ENCODE measurements at regions not wholly inside any gene's neighbourhood (a gene's known extent, or its start where the extent isn't known, plus 50 kb on each side); places are given as distances from the start of the nearest gene placed in this dataset.

- FAIRE-seq (no peak), DNase-seq (no peak), ATAC-seq (peak in 1 of 4 donors; percentile 20)
- no peak overlapping the region for H3K27ac ChIP-seq
- no peak overlapping the region for H3K4me3 ChIP-seq
- H3K27me3 ChIP-seq = peaks cover 0 to 9% (median 0%) of the 10 kb centered on the region in 4 donors
- intact Hi-C loops (cut with DNase I) = no loop called here
- WGBS, 2 donors = 65 to 69% methylated on average over 2 of the region's 2 CpGs
- TF ChIP-seq, protein P1, sequence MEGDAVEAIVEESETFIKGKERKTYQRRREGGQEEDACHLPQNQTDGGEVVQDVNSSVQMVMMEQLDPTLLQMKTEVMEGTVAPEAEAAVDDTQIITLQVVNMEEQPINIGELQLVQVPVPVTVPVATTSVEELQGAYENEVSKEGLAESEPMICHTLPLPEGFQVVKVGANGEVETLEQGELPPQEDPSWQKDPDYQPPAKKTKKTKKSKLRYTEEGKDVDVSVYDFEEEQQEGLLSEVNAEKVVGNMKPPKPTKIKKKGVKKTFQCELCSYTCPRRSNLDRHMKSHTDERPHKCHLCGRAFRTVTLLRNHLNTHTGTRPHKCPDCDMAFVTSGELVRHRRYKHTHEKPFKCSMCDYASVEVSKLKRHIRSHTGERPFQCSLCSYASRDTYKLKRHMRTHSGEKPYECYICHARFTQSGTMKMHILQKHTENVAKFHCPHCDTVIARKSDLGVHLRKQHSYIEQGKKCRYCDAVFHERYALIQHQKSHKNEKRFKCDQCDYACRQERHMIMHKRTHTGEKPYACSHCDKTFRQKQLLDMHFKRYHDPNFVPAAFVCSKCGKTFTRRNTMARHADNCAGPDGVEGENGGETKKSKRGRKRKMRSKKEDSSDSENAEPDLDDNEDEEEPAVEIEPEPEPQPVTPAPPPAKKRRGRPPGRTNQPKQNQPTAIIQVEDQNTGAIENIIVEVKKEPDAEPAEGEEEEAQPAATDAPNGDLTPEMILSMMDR (IDR thresholded peaks at IDR 0.05) = no peak
- H3K36me3 ChIP-seq = no peaks in the 10 kb centered on the region
- no peaks in the 10 kb centered on the region for H3K9me3 ChIP-seq
- no peaks in the 10 kb centered on the region for H3K4me1 ChIP-seq
Observed at GRCh38 chr10:4337563-4337962, 488.4 kb upstream of the AKR1E2 start.

DNA sequence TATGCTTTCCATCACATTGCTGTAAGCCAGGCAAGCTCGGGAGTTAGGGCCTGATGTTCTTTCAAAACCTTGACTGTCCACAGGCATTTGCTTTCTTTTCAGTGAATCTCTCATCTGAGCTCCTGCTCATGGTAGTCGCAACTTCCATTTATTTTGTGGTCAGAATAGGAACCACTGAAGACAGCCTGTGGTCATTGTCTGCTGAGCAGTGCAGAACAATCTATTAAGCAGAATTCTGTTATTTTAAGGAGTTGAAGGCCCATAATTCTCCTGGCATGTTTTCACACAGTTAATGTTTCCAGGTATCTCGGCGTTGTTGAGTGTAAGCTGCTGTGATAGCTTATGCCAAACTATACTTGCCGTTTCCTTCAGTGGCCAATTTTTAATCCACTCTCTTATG is 491.1 kb upstream of the AKR1E2 start:
- Histone ChIP-seq H3K27ac (no peak overlapping the region), H3K9me3 (no peaks in the 10 kb centered on the region), H3K4me1 (no peaks in the 10 kb centered on the region), H3K4me3 (no peak overlapping the region), H3K36me3 (no peaks in the 10 kb centered on the region), H3K27me3 (peaks cover 0 to 9% (median 0%) of the 10 kb centered on the region in 4 donors)
- no peak for FAIRE-seq
- intact Hi-C loops (cut with DNase I) = no loop called here
- WGBS, 2 donors = 67 to 82% methylated on average over 5 of the region's 5 CpGs
- ATAC-seq = no peak
- TF ChIP-seq, protein P1 (IDR thresholded peaks at IDR 0.05) = no peak
- DNase-seq = no peak

- no peaks in the 10 kb centered on the region for H3K9me3 ChIP-seq
- intact Hi-C loops (cut with DNase I) = no loop called here
- 50 to 69% methylated on average over 6 of the region's 6 CpGs for WGBS, 2 donors
- no peaks in the 10 kb centered on the region for H3K36me3 ChIP-seq
- H3K27ac ChIP-seq = no peak overlapping the region
- peaks cover 0 to 9% (median 0%) of the 10 kb centered on the region in 4 donors for H3K27me3 ChIP-seq
- no peak for FAIRE-seq
- TF ChIP-seq, protein P1 (IDR thresholded peaks at IDR 0.05) = no peak
- no peak for DNase-seq
- ATAC-seq = no peak
- H3K4me1 ChIP-seq = no peaks in the 10 kb centered on the region
- H3K4me3 ChIP-seq = no peak overlapping the region
Observed at GRCh38 chr10:4334015-4334414, 492.0 kb upstream of the AKR1E2 start.

- FAIRE-seq (no peak), ATAC-seq (no peak), DNase-seq (no peak)
- Histone ChIP-seq H3K27ac (no peak overlapping the region), H3K9me3 (no peaks in the 10 kb centered on the region), H3K27me3 (peaks cover 0 to 9% (median 0%) of the 10 kb centered on the region in 4 donors), H3K36me3 (no peaks in the 10 kb centered on the region), H3K4me1 (no peaks in the 10 kb centered on the region), H3K4me3 (no peak overlapping the region)
- intact Hi-C loops (cut with DNase I) = no loop called here
- TF ChIP-seq, protein P1 (IDR thresholded peaks at IDR 0.05) = no peak
- 63 to 76% methylated on average over 15 of the region's 15 CpGs for WGBS, 2 donors
Observed at GRCh38 chr10:4333459-4333894, 492.5 kb upstream of the AKR1E2 start.

DNA sequence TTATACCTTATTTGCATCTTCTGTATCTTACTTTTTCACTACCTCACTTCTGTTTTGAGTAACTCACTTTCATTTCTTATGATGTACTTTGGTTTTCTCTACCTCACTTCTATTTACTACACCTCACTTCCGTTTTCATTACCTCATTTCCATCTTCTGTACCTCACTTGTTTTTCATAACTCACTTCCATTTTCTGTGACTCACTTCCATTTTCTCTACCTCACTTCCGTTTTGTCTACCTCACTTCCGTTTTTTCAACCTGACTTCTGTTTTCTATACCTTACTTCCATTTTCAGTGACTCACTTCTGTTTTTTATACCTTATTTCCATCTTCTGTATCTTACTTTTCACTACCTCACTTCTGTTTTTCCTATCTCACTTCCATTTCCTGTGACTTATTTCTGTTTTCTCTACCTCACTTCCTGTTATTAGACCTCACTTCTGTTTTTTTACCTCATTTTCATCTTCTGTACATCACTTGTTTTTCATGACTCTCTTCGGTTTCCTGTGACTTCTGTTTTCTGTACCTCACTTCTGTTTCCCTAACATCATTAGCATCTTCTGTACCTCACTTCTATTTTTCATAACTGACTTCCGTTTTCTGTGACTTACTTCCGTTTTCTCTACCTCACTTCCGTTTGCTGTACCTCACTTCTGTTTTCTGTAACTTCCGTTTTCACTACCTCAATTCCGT is 493.1 kb upstream of the AKR1E2 start:
- Histone ChIP-seq H3K9me3 (no peaks in the 10 kb centered on the region), H3K4me3 (no peak overlapping the region), H3K27me3 (peaks cover 0 to 9% (median 0%) of the 10 kb centered on the region in 4 donors), H3K27ac (no peak overlapping the region), H3K4me1 (no peaks in the 10 kb centered on the region), H3K36me3 (no peaks in the 10 kb centered on the region)
- intact Hi-C loops (cut with DNase I) = no loop called here
- 58 to 78% methylated on average over 9 of the region's 9 CpGs for WGBS, 2 donors
- ATAC-seq (no peak), FAIRE-seq (no peak), DNase-seq (no peak)
- TF ChIP-seq, protein P1 (IDR thresholded peaks at IDR 0.05) = no peak

Data from pancreas (tissue), 10 donors.